ENCODE measurements at regions not wholly inside any gene's neighbourhood (a gene's known extent, or its start where the extent isn't known, plus 50 kb on each side); places are given as distances from the start of the nearest gene placed in this dataset.

GRCh38 chr7:120108376-120108775 lies 164.6 kb upstream of the KCND2 start:
- TF ChIP-seq CTCF (IDR thresholded peaks at IDR 0.05) (no peak), ZFX (IDR thresholded peaks at IDR 0.05; ENCODE audit: borderline replicate concordance) (no peak)

Measured in 22Rv1 (cell line).